WTC11 (cell line): ENCODE measurements at regions not wholly inside any gene's neighbourhood (a gene's known extent, or its start where the extent isn't known, plus 50 kb on each side); places are given as distances from the start of the nearest gene placed in this dataset.

Experiments
- ATAC-seq: fragments of 200-7000 bp; cut with Tn5 transposase; 2 replicates; pipeline ENCODE4 v1.10.0; 2021; ENCODE audit warnings: mild to moderate bottlenecking, moderate library complexity
- CTCF ChIA-PET: fragments of 300-600 bp; sonication (Branson Sonifier 250); formaldehyde crosslinking; loops from one replicate; lab custom pipeline; 2021; ENCODE audit warnings: antibody characterized with exemption; lab: Charles Lee
- POLR2A ChIA-PET: fragments of 350-600 bp; sonication (Branson Sonifier 250); formaldehyde crosslinking; loops from one replicate; lab custom pipeline; 2021; ENCODE audit warnings: antibody characterized with exemption; lab: Charles Lee
- DNase-seq: peaks from one replicate; pipeline ENCODE4 v3.0.0; 2021; ENCODE audit warnings: low spot score
- H3K27ac Mint-ChIP-seq: 2 replicates; pipeline ENCODE4 v1.8.0; 2021; ENCODE audit warnings: mixed read lengths
- H3K27me3 Mint-ChIP-seq: 2 replicates; pipeline ENCODE4 v1.8.0; 2021; ENCODE audit warnings: low read depth, mild to moderate bottlenecking, moderate library complexity, mixed read lengths
- H3K36me3 Mint-ChIP-seq: 2 replicates; pipeline ENCODE4 v1.8.0; 2021; ENCODE audit warnings: mixed read lengths
- H3K4me1 Mint-ChIP-seq: 2 replicates; pipeline ENCODE4 v1.8.0; 2022; ENCODE audit warnings: mixed read lengths
- H3K4me3 Mint-ChIP-seq: 2 replicates; pipeline ENCODE4 v1.8.0; 2021; ENCODE audit warnings: mild to moderate bottlenecking, moderate library complexity, mixed read lengths
- H3K9me3 Mint-ChIP-seq: 2 replicates; pipeline ENCODE4 v1.8.0; 2021; ENCODE audit warnings: mixed read lengths
- GTF2I ChIP-seq: fragments of 250-450 bp; sonication (Bioruptor Pico); conservative IDR thresholded peaks from 2 replicates; pipeline ENCODE4 v1.4.0; 2021; ENCODE audit warnings: mild to moderate bottlenecking
- JUN ChIP-seq: sonication (generic); formaldehyde crosslinking; IDR thresholded peaks from 2 replicates; pipeline ENCODE4 v1.8.0; 2023; ENCODE audit warnings: mild to moderate bottlenecking, missing genetic modification reagents
- KAT7 ChIP-seq: sonication (generic); formaldehyde crosslinking; IDR thresholded peaks from 2 replicates; pipeline ENCODE4 v1.8.1; 2023; ENCODE audit warnings: missing genetic modification reagents, mild to moderate bottlenecking, borderline replicate concordance
- NR2C2 ChIP-seq: sonication (generic); formaldehyde crosslinking; IDR thresholded peaks from 2 replicates; pipeline ENCODE4 v1.8.0; 2022; ENCODE audit warnings: mild to moderate bottlenecking, missing genetic modification reagents
- SMAD4 ChIP-seq: sonication (generic); formaldehyde crosslinking; IDR thresholded peaks from 2 replicates; pipeline ENCODE4 v1.8.0; 2022; ENCODE audit warnings: mild to moderate bottlenecking, missing genetic modification reagents
- USF1 ChIP-seq: sonication (generic); formaldehyde crosslinking; IDR thresholded peaks from 2 replicates; pipeline ENCODE4 v1.8.0; 2022; ENCODE audit warnings: mild to moderate bottlenecking, missing genetic modification reagents
- ZBTB21 ChIP-seq: sonication (generic); formaldehyde crosslinking; IDR thresholded peaks from 2 replicates; pipeline ENCODE4 v1.8.1; 2023; ENCODE audit warnings: mild to moderate bottlenecking, missing genetic modification reagents, borderline replicate concordance
- ZMAT4 ChIP-seq: fragments of 250-450 bp; sonication (Bioruptor Pico); IDR thresholded peaks from 2 replicates; pipeline ENCODE4 v1.9.0; 2021; ENCODE audit warnings: mild to moderate bottlenecking
- TF ChIP-seq, protein P1 (sequence below): fragments of 250-450 bp; sonication (Bioruptor Pico); IDR thresholded peaks from 2 replicates; pipeline ENCODE4 v1.9.0; 2021; ENCODE audit warnings: mild to moderate bottlenecking, borderline replicate concordance
- TF ChIP-seq, protein P2 (sequence below): sonication (generic); formaldehyde crosslinking; IDR thresholded peaks from 2 replicates; pipeline ENCODE4 v1.8.1; 2023; ENCODE audit warnings: mild to moderate bottlenecking, missing genetic modification reagents, borderline replicate concordance

DNA sequence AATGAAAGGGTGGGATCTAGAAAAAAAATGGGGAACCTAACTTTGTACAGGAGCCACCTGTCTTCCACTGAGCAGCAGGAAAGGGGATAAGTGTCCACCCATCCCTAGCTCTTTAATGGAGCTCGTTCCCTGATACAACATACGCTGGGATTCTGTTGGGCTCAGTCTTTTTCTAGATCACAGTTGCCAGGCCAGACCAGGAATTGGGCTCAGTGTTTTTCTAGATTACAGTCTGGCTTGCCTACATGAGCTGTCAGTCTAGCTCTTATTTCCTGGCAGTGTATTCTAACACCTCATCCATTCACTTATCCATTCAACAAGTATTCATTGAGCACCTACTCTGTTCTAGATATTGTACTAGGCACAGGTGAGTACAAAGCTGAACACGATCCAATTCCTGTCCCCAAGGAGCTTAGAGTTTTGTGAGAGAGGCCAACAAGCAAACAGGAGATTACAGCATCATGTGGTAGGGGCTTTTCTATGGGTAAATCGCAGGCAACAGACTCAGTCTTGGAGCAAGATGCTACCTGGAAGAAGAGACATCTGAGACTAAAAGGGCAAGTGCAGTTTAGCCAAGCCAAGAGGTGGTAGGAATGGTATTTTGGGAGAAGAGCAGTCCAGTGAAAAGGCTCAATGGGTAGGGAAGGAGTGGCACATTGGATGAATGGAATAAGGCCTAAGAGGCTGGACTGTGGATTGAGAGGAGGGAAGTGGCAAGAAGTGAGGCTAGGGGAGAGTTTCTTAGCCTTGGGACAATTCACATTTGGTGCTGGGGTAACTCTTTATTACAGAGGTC is 138.0 kb upstream of the HS3ST2 start (continued):
- TF ChIP-seq, protein P1, sequence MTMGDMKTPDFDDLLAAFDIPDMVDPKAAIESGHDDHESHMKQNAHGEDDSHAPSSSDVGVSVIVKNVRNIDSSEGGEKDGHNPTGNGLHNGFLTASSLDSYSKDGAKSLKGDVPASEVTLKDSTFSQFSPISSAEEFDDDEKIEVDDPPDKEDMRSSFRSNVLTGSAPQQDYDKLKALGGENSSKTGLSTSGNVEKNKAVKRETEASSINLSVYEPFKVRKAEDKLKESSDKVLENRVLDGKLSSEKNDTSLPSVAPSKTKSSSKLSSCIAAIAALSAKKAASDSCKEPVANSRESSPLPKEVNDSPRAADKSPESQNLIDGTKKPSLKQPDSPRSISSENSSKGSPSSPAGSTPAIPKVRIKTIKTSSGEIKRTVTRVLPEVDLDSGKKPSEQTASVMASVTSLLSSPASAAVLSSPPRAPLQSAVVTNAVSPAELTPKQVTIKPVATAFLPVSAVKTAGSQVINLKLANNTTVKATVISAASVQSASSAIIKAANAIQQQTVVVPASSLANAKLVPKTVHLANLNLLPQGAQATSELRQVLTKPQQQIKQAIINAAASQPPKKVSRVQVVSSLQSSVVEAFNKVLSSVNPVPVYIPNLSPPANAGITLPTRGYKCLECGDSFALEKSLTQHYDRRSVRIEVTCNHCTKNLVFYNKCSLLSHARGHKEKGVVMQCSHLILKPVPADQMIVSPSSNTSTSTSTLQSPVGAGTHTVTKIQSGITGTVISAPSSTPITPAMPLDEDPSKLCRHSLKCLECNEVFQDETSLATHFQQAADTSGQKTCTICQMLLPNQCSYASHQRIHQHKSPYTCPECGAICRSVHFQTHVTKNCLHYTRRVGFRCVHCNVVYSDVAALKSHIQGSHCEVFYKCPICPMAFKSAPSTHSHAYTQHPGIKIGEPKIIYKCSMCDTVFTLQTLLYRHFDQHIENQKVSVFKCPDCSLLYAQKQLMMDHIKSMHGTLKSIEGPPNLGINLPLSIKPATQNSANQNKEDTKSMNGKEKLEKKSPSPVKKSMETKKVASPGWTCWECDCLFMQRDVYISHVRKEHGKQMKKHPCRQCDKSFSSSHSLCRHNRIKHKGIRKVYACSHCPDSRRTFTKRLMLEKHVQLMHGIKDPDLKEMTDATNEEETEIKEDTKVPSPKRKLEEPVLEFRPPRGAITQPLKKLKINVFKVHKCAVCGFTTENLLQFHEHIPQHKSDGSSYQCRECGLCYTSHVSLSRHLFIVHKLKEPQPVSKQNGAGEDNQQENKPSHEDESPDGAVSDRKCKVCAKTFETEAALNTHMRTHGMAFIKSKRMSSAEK (CRISPR knock-in tag): no peak
- TF ChIP-seq, all 79 proteins: peak for 0

GRCh38 chr16:22677024-22677830 is 136.7 kb upstream of the HS3ST2 start:
- ChIA-PET POLR2A (no interaction called here), CTCF (no interaction called here)
- H3K9me3 Mint-ChIP-seq: peaks cover 5% of the 10 kb centered on the region

DNA sequence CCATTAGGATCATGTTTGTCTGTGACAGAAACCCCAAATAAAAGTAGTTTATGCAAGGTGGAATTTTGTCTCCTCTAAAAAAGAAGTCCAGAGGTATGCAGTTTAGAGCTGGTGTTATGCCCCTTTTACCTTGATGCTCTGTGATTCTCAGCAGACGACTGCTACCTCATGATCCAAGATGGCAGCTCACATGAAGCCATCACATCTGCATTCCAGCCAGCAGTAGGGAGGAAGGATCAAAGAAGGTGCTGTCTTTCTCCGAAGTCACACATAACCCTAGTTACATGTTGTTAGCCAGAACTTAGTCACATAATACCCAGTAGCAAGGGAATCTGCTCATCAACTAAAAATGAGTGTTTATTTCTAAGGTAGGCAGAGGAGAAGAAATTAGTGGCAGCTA is 135.7 kb upstream of the HS3ST2 start:
- POLR2A ChIA-PET: no interaction called here
- Mint-ChIP-seq H3K36me3 (no peaks in the 10 kb centered on the region), H3K4me1 (no peaks in the 10 kb centered on the region), H3K27ac (no peak overlapping the region), H3K27me3 (no peaks in the 10 kb centered on the region), H3K4me3 (no peak overlapping the region), H3K9me3 (peaks cover 5% of the 10 kb centered on the region)
- ATAC-seq: no peak
- no peak for TF ChIP-seq NR2C2 (CRISPR knock-in tag)
- CTCF ChIA-PET: no interaction called here
- DNase-seq: no peak

More at GRCh38 chr16:22677024-22677830, 136.7 kb upstream of the HS3ST2 start:
- Mint-ChIP-seq H3K27ac (no peak overlapping the region), H3K4me1 (no peaks in the 10 kb centered on the region), H3K36me3 (no peaks in the 10 kb centered on the region), H3K4me3 (no peak overlapping the region), H3K27me3 (no peaks in the 10 kb centered on the region)
- ATAC-seq (no peak), DNase-seq (no peak)
- TF ChIP-seq ZMAT4 (CRISPR knock-in tag) (no peak), ZBTB21 (CRISPR knock-in tag) (no peak), SMAD4 (CRISPR knock-in tag) (no peak), JUN (CRISPR knock-in tag) (no peak), USF1 (no peak)

- no peak for DNase-seq
- Mint-ChIP-seq H3K27ac (no peak overlapping the region), H3K36me3 (peaks cover 3% of the 10 kb centered on the region), H3K4me1 (no peaks in the 10 kb centered on the region), H3K4me3 (no peak overlapping the region), H3K9me3 (peaks cover 8% of the 10 kb centered on the region), H3K27me3 (no peaks in the 10 kb centered on the region)
- ATAC-seq: no peak
- ChIA-PET CTCF (interaction anchor here (0.5 to 1.1 kb wide), 3 partner anchors 11 to 379 kb away, joined by 3 to 4 read pairs (median 3); no protein-coding TSS in a partner anchor), POLR2A (no interaction called here)
- TF ChIP-seq, protein P2, sequence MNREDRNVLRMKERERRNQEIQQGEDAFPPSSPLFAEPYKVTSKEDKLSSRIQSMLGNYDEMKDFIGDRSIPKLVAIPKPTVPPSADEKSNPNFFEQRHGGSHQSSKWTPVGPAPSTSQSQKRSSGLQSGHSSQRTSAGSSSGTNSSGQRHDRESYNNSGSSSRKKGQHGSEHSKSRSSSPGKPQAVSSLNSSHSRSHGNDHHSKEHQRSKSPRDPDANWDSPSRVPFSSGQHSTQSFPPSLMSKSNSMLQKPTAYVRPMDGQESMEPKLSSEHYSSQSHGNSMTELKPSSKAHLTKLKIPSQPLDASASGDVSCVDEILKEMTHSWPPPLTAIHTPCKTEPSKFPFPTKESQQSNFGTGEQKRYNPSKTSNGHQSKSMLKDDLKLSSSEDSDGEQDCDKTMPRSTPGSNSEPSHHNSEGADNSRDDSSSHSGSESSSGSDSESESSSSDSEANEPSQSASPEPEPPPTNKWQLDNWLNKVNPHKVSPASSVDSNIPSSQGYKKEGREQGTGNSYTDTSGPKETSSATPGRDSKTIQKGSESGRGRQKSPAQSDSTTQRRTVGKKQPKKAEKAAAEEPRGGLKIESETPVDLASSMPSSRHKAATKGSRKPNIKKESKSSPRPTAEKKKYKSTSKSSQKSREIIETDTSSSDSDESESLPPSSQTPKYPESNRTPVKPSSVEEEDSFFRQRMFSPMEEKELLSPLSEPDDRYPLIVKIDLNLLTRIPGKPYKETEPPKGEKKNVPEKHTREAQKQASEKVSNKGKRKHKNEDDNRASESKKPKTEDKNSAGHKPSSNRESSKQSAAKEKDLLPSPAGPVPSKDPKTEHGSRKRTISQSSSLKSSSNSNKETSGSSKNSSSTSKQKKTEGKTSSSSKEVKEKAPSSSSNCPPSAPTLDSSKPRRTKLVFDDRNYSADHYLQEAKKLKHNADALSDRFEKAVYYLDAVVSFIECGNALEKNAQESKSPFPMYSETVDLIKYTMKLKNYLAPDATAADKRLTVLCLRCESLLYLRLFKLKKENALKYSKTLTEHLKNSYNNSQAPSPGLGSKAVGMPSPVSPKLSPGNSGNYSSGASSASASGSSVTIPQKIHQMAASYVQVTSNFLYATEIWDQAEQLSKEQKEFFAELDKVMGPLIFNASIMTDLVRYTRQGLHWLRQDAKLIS (CRISPR knock-in tag): no peak
- TF ChIP-seq KAT7: no peak
- no peak for TF ChIP-seq USF1
- no peak for TF ChIP-seq GTF2I (CRISPR knock-in tag)
These were observed 132.2 kb upstream of the HS3ST2 start for GRCh38 chr16:22681554-22682291.
